ENCODE measurements at regions not wholly inside any gene's neighbourhood (a gene's known extent, or its start where the extent isn't known, plus 50 kb on each side); places are given as distances from the start of the nearest gene placed in this dataset.
A peak's percentile ranks its signal among the peaks of the same experiment; 100 is the strongest.

DNA sequence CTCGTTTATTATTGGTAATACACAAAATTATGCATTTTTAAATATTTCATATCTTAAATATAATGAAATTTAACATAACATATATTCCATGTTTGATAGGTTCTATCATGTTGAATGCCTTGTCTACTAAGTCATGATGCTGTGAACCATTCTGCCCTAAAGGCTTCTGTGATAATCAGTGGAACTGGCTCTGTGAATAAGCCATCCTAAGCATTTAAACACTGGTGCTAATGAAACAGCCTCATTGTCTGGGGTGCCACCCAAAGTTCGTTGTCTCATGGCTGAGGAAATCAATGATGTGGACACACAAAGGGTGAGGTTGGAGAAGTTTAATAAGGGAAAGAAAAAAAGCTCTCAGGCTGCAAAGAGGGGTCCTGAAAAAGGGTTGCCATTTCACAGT, 264.7 kb upstream of the ZRANB2 start:
- no peak overlapping the region for H3K27ac ChIP-seq (ENCODE audit: low read depth, low read length, poor library complexity, severe bottlenecking)
- H3K36me3 ChIP-seq (ENCODE audit: insufficient read depth, low read length, poor library complexity, severe bottlenecking), result no peaks in the 10 kb centered on the region
- POLR2A ChIA-PET (ENCODE audit: low non-redundant PET), result no interaction called here
- no TSS peak for BruUV-seq (replicated peaks)
- TF ChIP-seq, protein P1, sequence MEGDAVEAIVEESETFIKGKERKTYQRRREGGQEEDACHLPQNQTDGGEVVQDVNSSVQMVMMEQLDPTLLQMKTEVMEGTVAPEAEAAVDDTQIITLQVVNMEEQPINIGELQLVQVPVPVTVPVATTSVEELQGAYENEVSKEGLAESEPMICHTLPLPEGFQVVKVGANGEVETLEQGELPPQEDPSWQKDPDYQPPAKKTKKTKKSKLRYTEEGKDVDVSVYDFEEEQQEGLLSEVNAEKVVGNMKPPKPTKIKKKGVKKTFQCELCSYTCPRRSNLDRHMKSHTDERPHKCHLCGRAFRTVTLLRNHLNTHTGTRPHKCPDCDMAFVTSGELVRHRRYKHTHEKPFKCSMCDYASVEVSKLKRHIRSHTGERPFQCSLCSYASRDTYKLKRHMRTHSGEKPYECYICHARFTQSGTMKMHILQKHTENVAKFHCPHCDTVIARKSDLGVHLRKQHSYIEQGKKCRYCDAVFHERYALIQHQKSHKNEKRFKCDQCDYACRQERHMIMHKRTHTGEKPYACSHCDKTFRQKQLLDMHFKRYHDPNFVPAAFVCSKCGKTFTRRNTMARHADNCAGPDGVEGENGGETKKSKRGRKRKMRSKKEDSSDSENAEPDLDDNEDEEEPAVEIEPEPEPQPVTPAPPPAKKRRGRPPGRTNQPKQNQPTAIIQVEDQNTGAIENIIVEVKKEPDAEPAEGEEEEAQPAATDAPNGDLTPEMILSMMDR (conservative IDR thresholded peaks at IDR 0.05; ENCODE audit: low read depth, low read length), result no peak
- no peak for TF ChIP-seq EZH2 (IDR thresholded peaks at IDR 0.05; ENCODE audit: borderline replicate concordance, low read depth, low read length, poor library complexity, severe bottlenecking)
- CTCF ChIA-PET, result no interaction called here
- DNase-seq (ENCODE audit: low spot score), result no peak
- intact Hi-C loops (cut with micrococcal nuclease; ENCODE audit: unreplicated experiment), result no loop called here
- H3K4me1 ChIP-seq (ENCODE audit: insufficient read depth, low read length, poor library complexity, severe bottlenecking), result no peaks in the 10 kb centered on the region
- H3K4me3 ChIP-seq (ENCODE audit: low read depth, low read length, poor library complexity, severe bottlenecking), result no peak overlapping the region
- H3K9me3 ChIP-seq (ENCODE audit: low read depth, low read length, poor library complexity, severe bottlenecking), result peaks cover 3% of the 10 kb centered on the region
- no peaks in the 10 kb centered on the region for H3K27me3 ChIP-seq (replicated peaks; ENCODE audit: insufficient read depth, low read depth, low read length, poor library complexity)

DNA sequence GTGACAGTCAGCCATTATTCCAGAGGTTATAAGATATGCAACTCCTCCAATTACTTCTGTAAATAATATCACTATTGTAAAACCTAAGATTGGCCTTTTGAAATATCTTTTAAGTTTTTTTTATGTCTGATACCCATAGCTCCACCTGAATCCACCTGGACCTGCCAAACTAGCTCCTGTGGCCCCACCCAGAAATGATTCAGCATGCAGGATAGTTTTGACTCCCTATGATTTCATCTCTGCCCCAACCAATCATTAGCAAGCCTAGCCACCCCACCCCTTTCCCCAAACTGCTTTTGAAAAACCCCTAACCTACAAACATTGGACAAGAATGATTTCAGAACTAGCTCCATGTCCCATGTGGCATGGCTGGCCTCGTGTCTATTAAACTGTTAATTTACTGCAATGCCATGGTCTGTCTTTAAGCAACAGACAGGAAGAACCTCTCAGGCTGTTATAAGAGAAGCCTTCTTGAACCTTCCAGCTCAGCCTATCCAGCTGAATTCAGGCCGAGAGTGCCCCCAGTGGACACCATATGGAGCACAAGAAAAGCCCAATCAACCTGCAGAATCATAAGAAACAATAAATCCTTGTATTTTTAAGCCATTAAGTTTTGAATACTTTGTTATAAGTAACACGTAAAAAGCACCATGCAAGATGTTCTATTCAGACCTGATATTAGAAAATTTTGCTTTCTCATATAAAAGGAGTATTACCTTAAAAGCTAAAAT, 263.0 kb upstream of the ZRANB2 start:
- H3K9me3 ChIP-seq (ENCODE audit: low read depth, low read length, poor library complexity, severe bottlenecking), result peaks cover 19% of the 10 kb centered on the region
- ChIA-PET POLR2A (ENCODE audit: low non-redundant PET) (interaction anchor here (0.5 kb wide), 1 partner anchor 694 kb away, joined by 18 read pairs; no protein-coding TSS in a partner anchor), CTCF (no interaction called here)
- no peak overlapping the region for H3K27ac ChIP-seq (ENCODE audit: low read depth, low read length, poor library complexity, severe bottlenecking)
- no peaks in the 10 kb centered on the region for H3K4me1 ChIP-seq (ENCODE audit: insufficient read depth, low read length, poor library complexity, severe bottlenecking)
- H3K36me3 ChIP-seq (ENCODE audit: insufficient read depth, low read length, poor library complexity, severe bottlenecking), result no peaks in the 10 kb centered on the region
- BruUV-seq (replicated peaks), result no TSS peak
- H3K4me3 ChIP-seq (ENCODE audit: low read depth, low read length, poor library complexity, severe bottlenecking), result no peak overlapping the region
- no peak for TF ChIP-seq EZH2 (IDR thresholded peaks at IDR 0.05; ENCODE audit: borderline replicate concordance, low read depth, low read length, poor library complexity, severe bottlenecking)
- TF ChIP-seq, protein P1 (conservative IDR thresholded peaks at IDR 0.05; ENCODE audit: low read depth, low read length), result peak; percentile 53
- H3K27me3 ChIP-seq (replicated peaks; ENCODE audit: insufficient read depth, low read depth, low read length, poor library complexity), result no peaks in the 10 kb centered on the region
- no peak for DNase-seq (ENCODE audit: low spot score)
- intact Hi-C loops (cut with micrococcal nuclease; ENCODE audit: unreplicated experiment), result no loop called here

DNA sequence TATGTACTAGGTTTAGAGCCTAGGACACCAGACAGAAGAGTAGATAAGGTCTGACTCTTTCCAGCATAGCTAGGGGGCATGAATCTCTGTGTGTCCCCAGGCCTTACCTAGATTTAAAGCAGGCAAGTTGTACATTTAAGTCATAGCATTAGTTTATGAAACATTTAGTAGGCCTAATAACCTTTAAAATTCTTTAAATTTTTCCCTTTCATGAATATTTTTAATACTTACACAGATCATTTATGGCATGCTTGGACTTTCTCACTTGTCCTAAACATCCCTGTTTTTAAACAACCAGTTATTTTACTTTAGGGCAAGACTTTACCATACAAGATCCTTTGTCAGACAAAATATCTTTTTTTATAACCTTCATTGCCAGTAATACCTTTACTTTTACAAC, 258.4 kb upstream of the ZRANB2 start:
- BruUV-seq (replicated peaks), result no TSS peak
- intact Hi-C loops (cut with micrococcal nuclease; ENCODE audit: unreplicated experiment), result no loop called here
- no peak for DNase-seq (ENCODE audit: low spot score)
- Histone ChIP-seq H3K4me3 (ENCODE audit: low read depth, low read length, poor library complexity, severe bottlenecking) (no peak overlapping the region), H3K27ac (ENCODE audit: low read depth, low read length, poor library complexity, severe bottlenecking) (no peak overlapping the region), H3K36me3 (ENCODE audit: insufficient read depth, low read length, poor library complexity, severe bottlenecking) (no peaks in the 10 kb centered on the region), H3K27me3 (replicated peaks; ENCODE audit: insufficient read depth, low read depth, low read length, poor library complexity) (no peaks in the 10 kb centered on the region), H3K9me3 (ENCODE audit: low read depth, low read length, poor library complexity, severe bottlenecking) (peaks cover 24% of the 10 kb centered on the region), H3K4me1 (ENCODE audit: insufficient read depth, low read length, poor library complexity, severe bottlenecking) (no peaks in the 10 kb centered on the region)
- CTCF ChIA-PET, result no interaction called here
- POLR2A ChIA-PET (ENCODE audit: low non-redundant PET), result no interaction called here
- TF ChIP-seq, protein P1 (conservative IDR thresholded peaks at IDR 0.05; ENCODE audit: low read depth, low read length), result no peak
- TF ChIP-seq EZH2 (IDR thresholded peaks at IDR 0.05; ENCODE audit: borderline replicate concordance, low read depth, low read length, poor library complexity, severe bottlenecking), result no peak

Data from A673 (cell line).